ENCODE measurements at regions not wholly inside any gene's neighbourhood (a gene's known extent, or its start where the extent isn't known, plus 50 kb on each side); places are given as distances from the start of the nearest gene placed in this dataset.

GRCh38 chr6:105511639-105512038 is 108.8 kb upstream of the PREP start:
- no peak overlapping the region for H3K27ac ChIP-seq (ENCODE audit: low read length in 2 of 2)
- ATAC-seq (ENCODE audit: low read depth): no peak
- H3K9me3 ChIP-seq (ENCODE audit: control extremely low read depth in 1 of 3, control insufficient read depth in 2 of 3, insufficient read depth in 1 of 3, low read length in 2 of 3): no peaks in the 10 kb centered on the region
- H3K4me3 Mint-ChIP-seq: no peak overlapping the region
- CTCF ChIA-PET: no interaction called here
- no peaks in the 10 kb centered on the region for H3K36me3 ChIP-seq (replicated peaks in 1 of 2; ENCODE audit: control extremely low read depth in 1 of 2, control insufficient read depth in 1 of 2, extremely low read depth in 1 of 2, insufficient read depth in 2 of 2, low read length in 1 of 2)
- H3K27ac Mint-ChIP-seq: no peak overlapping the region
- DNase-seq: no peak
- TF ChIP-seq CTCF (IDR thresholded peaks at IDR 0.05): no peak
- TF ChIP-seq EZH2 (IDR thresholded peaks at IDR 0.05; ENCODE audit: borderline replicate concordance, insufficient read depth, low read depth, low read length, poor library complexity, severe bottlenecking): no peak
- H3K4me3 ChIP-seq (ENCODE audit: control extremely low read depth in 1 of 5, extremely low read depth in 1 of 5, insufficient read depth in 1 of 5, low read depth in 2 of 5, low read length in 4 of 5): no peak overlapping the region
- H3K27me3 Mint-ChIP-seq: peaks cover 32% of the 10 kb centered on the region
- no peak overlapping the region for H3K9ac ChIP-seq (ENCODE audit: low read length)
- H3K4me1 ChIP-seq (ENCODE audit: control insufficient read depth in 2 of 2, insufficient read depth in 2 of 2, low read length in 2 of 2): no peaks in the 10 kb centered on the region
- intact Hi-C loops (cut with micrococcal nuclease): no loop called here
- H3K4me2 ChIP-seq (replicated peaks; ENCODE audit: low read depth, low read length, poor library complexity, severe bottlenecking): no peak overlapping the region
- H2AFZ ChIP-seq (ENCODE audit: insufficient read depth, low read depth, low read length, poor library complexity, severe bottlenecking): no peak overlapping the region
- peaks cover 0 to 4% (median 1%) of the 10 kb centered on the region in 4 experiments for H3K27me3 ChIP-seq (replicated peaks in 1 of 4; ENCODE audit: control extremely low read depth in 1 of 4, control insufficient read depth in 3 of 4, insufficient read depth in 4 of 4, low read length in 3 of 4)
- no peaks in the 10 kb centered on the region for H3K79me2 ChIP-seq (ENCODE audit: control insufficient read depth, insufficient read depth, low read length)
- POLR2A ChIA-PET: no interaction called here
- WGBS (ENCODE audit: insufficient coverage): 80% methylated on average over 1 of the region's 2 CpGs
- H3K4me1 Mint-ChIP-seq: no peaks in the 10 kb centered on the region
- H4K20me1 ChIP-seq (ENCODE audit: control insufficient read depth, insufficient read depth, low read length, poor library complexity, severe bottlenecking): no peaks in the 10 kb centered on the region
- H3K9me3 Mint-ChIP-seq (ENCODE audit: insufficient read depth): no peaks in the 10 kb centered on the region

GRCh38 chr6:105510746-105511145 is 107.9 kb upstream of the PREP start:
- Histone ChIP-seq H2AFZ (ENCODE audit: insufficient read depth, low read depth, low read length, poor library complexity, severe bottlenecking) (no peak overlapping the region), H4K20me1 (ENCODE audit: control insufficient read depth, insufficient read depth, low read length, poor library complexity, severe bottlenecking) (no peaks in the 10 kb centered on the region), H3K9ac (ENCODE audit: low read length) (no peak overlapping the region), H3K27ac (ENCODE audit: low read length in 2 of 2) (no peak overlapping the region), H3K9me3 (ENCODE audit: control extremely low read depth in 1 of 3, control insufficient read depth in 2 of 3, insufficient read depth in 1 of 3, low read length in 2 of 3) (no peaks in the 10 kb centered on the region), H3K79me2 (ENCODE audit: control insufficient read depth, insufficient read depth, low read length) (no peaks in the 10 kb centered on the region), H3K4me2 (replicated peaks; ENCODE audit: low read depth, low read length, poor library complexity, severe bottlenecking) (no peak overlapping the region), H3K36me3 (replicated peaks in 1 of 2; ENCODE audit: control extremely low read depth in 1 of 2, control insufficient read depth in 1 of 2, extremely low read depth in 1 of 2, insufficient read depth in 2 of 2, low read length in 1 of 2) (no peaks in the 10 kb centered on the region), H3K4me1 (ENCODE audit: control insufficient read depth in 2 of 2, insufficient read depth in 2 of 2, low read length in 2 of 2) (no peaks in the 10 kb centered on the region), H3K4me3 (ENCODE audit: control extremely low read depth in 1 of 5, extremely low read depth in 1 of 5, insufficient read depth in 1 of 5, low read depth in 2 of 5, low read length in 4 of 5) (no peak overlapping the region), H3K27me3 (replicated peaks in 1 of 4; ENCODE audit: control extremely low read depth in 1 of 4, control insufficient read depth in 3 of 4, insufficient read depth in 4 of 4, low read length in 3 of 4) (peaks cover 0 to 4% (median 1%) of the 10 kb centered on the region in 4 experiments)
- ChIA-PET CTCF (no interaction called here), POLR2A (no interaction called here)
- no peaks in the 10 kb centered on the region for H3K9me3 Mint-ChIP-seq (ENCODE audit: insufficient read depth)
- H3K4me3 Mint-ChIP-seq: no peak overlapping the region
- no peak overlapping the region for H3K27ac Mint-ChIP-seq
- peaks cover 37% of the 10 kb centered on the region for H3K27me3 Mint-ChIP-seq
- intact Hi-C loops (cut with micrococcal nuclease): no loop called here
- no peaks in the 10 kb centered on the region for H3K4me1 Mint-ChIP-seq
- ATAC-seq (ENCODE audit: low read depth): no peak
- TF ChIP-seq CTCF (IDR thresholded peaks at IDR 0.05) (no peak), EZH2 (IDR thresholded peaks at IDR 0.05; ENCODE audit: borderline replicate concordance, insufficient read depth, low read depth, low read length, poor library complexity, severe bottlenecking) (no peak)
- DNase-seq: no peak
